ENCODE measurements at regions not wholly inside any gene's neighbourhood (a gene's known extent, or its start where the extent isn't known, plus 50 kb on each side); places are given as distances from the start of the nearest gene placed in this dataset.

DNA sequence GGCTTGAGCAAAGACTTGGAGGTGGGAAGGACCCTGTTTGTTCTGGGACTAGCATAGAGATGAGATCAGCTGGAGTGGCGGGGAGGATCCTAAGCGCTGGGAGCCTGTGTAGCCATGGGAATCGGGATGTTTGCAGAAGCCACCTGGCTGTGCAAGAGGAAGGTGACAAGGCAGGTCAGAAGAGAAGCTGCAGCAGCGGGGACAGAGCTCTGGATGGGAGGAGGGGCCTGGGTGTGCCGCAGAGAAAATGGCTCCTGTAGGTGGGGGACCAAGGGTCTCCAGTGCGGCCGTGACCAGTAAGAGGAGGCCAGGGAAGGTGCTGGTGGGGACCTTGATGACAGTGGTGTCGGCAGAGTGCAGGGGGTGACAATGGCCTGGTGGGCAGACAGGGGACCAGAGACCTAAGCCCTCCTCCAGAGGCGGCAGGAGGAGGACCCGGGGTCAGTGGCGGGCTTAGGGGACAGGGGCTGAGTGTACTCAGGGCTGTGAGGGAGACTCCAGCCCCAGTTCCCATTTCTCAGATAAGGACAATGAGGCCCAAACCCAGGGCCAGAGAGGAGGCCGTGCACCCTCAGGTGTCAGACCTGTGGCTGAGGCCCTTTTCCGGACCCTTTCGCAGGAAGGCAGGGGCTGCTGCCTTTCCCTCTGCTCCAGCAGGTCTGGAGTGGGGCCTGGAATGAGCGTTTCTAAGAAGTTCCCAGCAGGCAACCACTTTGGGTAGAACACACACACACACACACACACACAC, 206.6 kb upstream of the RTL1 start:
- DNase-seq (ENCODE audit: low spot score) = no peak
- POLR2A ChIA-PET (ENCODE audit: low non-redundant PET) = no interaction called here
- no peak for TF ChIP-seq CTCF (conservative IDR thresholded peaks at IDR 0.05; ENCODE audit: low read depth)
- CTCF ChIA-PET = no interaction called here
- no peak overlapping the region for H3K27ac ChIP-seq

DNA sequence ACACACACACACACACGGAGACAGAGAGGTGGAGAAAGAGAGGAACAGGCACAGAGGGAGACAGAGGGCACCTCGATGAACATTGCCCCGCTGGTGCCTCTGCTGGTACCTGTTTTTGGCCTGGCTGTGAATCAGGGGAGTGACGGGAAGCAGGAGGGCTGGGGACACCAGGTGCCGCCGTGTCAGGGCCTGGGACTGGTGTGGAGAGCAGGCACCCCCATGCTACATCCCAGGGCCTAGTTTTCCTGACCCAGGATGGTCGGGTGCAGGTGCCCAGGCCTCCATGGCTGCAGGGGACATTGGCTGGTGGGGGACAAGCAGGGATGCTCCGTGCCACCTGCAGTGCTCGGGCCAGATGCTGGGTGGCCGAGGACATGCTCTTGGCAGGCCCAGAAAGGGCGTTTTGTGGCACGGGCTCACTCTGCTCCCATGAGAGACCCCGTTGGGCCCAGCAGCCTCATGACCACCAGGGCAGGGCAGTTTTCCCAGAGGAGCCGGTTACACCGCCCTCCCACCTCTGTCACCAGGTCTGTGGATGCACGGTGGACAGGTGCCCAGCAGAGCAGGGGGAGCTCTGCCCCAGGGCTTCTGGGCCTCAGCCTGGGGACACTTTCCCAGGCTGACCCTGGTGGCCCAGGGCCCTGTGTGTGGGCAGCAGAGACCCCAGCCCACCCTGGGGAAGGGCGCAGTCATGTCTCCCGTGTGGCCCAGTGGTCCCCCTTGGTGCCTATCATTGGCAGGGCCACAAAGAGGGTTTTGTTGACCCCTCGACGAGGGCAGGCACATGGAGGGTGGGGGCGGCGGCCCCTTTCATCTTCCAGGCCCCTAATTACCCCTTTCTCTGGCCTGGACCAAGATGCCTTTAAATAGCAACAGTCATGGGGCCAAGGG, 207.5 kb upstream of the RTL1 start:
- DNase-seq (ENCODE audit: low spot score) = no peak
- CTCF ChIA-PET = no interaction called here

DNA sequence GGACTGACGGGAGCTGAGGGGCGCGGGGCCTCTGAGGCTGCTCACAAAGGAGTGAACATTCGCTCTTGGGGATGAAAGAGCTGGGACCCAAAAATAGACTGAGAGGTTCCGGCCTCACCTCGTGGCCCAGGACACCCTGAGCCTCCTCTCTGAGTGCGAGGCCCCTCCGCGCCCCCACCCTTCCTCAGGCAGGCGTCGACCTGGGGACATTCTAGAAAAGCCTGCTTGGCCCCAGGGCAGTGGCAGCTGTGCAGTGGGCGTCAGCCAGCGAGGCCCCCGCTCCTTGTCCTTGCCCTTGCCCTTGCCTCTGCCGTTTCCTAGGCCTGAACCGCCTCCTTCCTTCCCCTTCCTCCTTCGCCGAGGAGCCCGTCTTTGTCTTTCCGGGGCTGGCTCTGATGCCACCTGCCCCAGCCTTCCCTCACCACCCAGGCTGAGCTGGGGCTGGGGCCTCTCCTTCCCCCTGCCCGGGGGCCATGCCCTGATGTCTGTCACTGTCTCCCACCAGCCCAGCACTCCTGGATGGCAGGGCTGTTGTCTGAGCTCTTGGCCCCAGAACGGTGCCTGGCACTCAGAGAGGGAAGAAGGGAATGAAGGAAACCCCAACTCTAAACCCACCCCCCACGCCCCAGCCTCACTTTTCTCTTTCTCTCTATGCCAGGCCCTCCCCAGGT, 208.2 kb upstream of the RTL1 start:
- DNase-seq (ENCODE audit: low spot score) = no peak
- TF ChIP-seq CTCF (conservative IDR thresholded peaks at IDR 0.05; ENCODE audit: low read depth) = no peak
- POLR2A ChIA-PET (ENCODE audit: low non-redundant PET) = no interaction called here
- CTCF ChIA-PET = interaction anchor here (0.6 kb wide), 1 partner anchor 795 kb away, joined by 3 read pairs; no protein-coding TSS in a partner anchor
- no peak overlapping the region for H3K27ac ChIP-seq

More for the DNA sequence above, 207.5 kb upstream of the RTL1 start:
- POLR2A ChIA-PET (ENCODE audit: low non-redundant PET) = no interaction called here
- H3K27ac ChIP-seq = no peak overlapping the region
- no peak for TF ChIP-seq CTCF (conservative IDR thresholded peaks at IDR 0.05; ENCODE audit: low read depth)

- ChIA-PET CTCF (interaction anchor here (0.6 kb wide), 1 partner anchor 796 kb away, joined by 3 read pairs; no protein-coding TSS in a partner anchor), POLR2A (ENCODE audit: low non-redundant PET) (no interaction called here)
- H3K27ac ChIP-seq = no peak overlapping the region
- TF ChIP-seq CTCF (conservative IDR thresholded peaks at IDR 0.05; ENCODE audit: low read depth) = no peak
- no peak for DNase-seq (ENCODE audit: low spot score)
Observed at GRCh38 chr14:101112351-101113107, 209.0 kb upstream of the RTL1 start.

- CTCF ChIA-PET = no interaction called here
- POLR2A ChIA-PET (ENCODE audit: low non-redundant PET) = no interaction called here
- no peak for DNase-seq (ENCODE audit: low spot score)
- H3K27ac ChIP-seq = no peak overlapping the region
- no peak for TF ChIP-seq CTCF (conservative IDR thresholded peaks at IDR 0.05; ENCODE audit: low read depth)
Observed at GRCh38 chr14:101113108-101113612, 209.6 kb upstream of the RTL1 start.

Data from RWPE1 (cell line).